ENCODE measurements at regions not wholly inside any gene's neighbourhood (a gene's known extent, or its start where the extent isn't known, plus 50 kb on each side); places are given as distances from the start of the nearest gene placed in this dataset.

GRCh38 chr14:38074081-38074480 lies 133.6 kb upstream of the SSTR1 start:
- TF ChIP-seq CTCF (IDR thresholded peaks at IDR 0.05) (no peak), POLR2A (IDR thresholded peaks at IDR 0.05) (no peak), EP300 (IDR thresholded peaks at IDR 0.05) (no peak), POLR2AphosphoS5 (IDR thresholded peaks at IDR 0.05) (no peak)
